SK-N-SH (cell line): ENCODE measurements at regions not wholly inside any gene's neighbourhood (a gene's known extent, or its start where the extent isn't known, plus 50 kb on each side); places are given as distances from the start of the nearest gene placed in this dataset.

Source experiments
- CTCF ChIA-PET: fragments of 300-600, 350-600 bp; formaldehyde crosslinking; extraction: SDS; loops from one replicate; lab custom pipeline; 2021; lab: Yijun Ruan, JAX
- POLR2A ChIA-PET: fragments of 350-600 bp; sonication (Branson Sonifier 250); formaldehyde crosslinking; extraction: SDS; loops from one replicate; lab custom pipeline; 2020; ENCODE audit warnings: antibody characterized with exemption, inconsistent platforms; lab: Yijun Ruan, JAX
- DNase-seq: peaks from one replicate; pipeline ENCODE4 v3.0.0; 2012
- H2AFZ ChIP-seq: fragments of 200-600 bp; sonication (generic); 2 replicates; pipeline ENCODE4 v1.8.1; 2016; ENCODE audit warnings: antibody characterized with exemption, mild to moderate bottlenecking, low read depth
- H3F3A ChIP-seq: fragments of 200-600 bp; sonication (generic); replicated peaks from 2 replicates; pipeline ENCODE3; 2016; ENCODE audit warnings: antibody characterized with exemption, mild to moderate bottlenecking; ENCODE audit not compliant: insufficient read depth
- H3K27ac ChIP-seq, 2 experiments: fragments of 200-500 bp in 1 of 2; fragments of 200-600 bp in 1 of 2; sonication (Bioruptor generic) in 1 of 2; sonication (generic), shearing (Covaris generic) in 1 of 2; 2 replicates each; pipeline versions ENCODE4 v1.5.1 to v1.6.1; 2014 to 2016; ENCODE audit warnings: low read depth in 2 of 2, inconsistent platforms in 1 of 2, low read length in 1 of 2, mild to moderate bottlenecking in 1 of 2, mixed read lengths in 1 of 2
- H3K27me3 ChIP-seq: fragments of 200-600 bp; sonication (generic), shearing (Covaris generic); 2 replicates; pipeline ENCODE4 v1.6.1; 2016; ENCODE audit warnings: mixed run types; ENCODE audit not compliant: insufficient read depth
- H3K36me3 ChIP-seq, 2 experiments: fragments of 200-500 bp in 1 of 2; fragments of 200-600 bp in 1 of 2; sonication (Bioruptor generic) in 1 of 2; sonication (generic) in 1 of 2; replicated peaks in 1 of 2; 2 replicates each; pipeline versions ENCODE3 to v1.5.1; 2014 to 2016; ENCODE audit warnings: low read length in 1 of 2, mild to moderate bottlenecking in 1 of 2; ENCODE audit not compliant: insufficient read depth in 2 of 2, control insufficient read depth in 1 of 2
- H3K4me1 ChIP-seq, 2 experiments: fragments of 200-500 bp in 1 of 2; fragments of 200-600 bp in 1 of 2; sonication (Bioruptor generic) in 1 of 2; sonication (generic), shearing (Covaris generic) in 1 of 2; 2 replicates each; pipeline versions ENCODE4 v1.5.1 to v1.6.1; 2014 to 2016; ENCODE audit warnings: low read depth in 1 of 2, low read length in 1 of 2, mixed run types in 1 of 2; ENCODE audit not compliant: insufficient read depth in 2 of 2, control insufficient read depth in 1 of 2
- H3K4me2 ChIP-seq: fragments of 200-600 bp; sonication (generic), shearing (Covaris generic); 2 replicates; pipeline ENCODE4 v1.6.1; 2017; ENCODE audit warnings: mixed run types
- H3K4me3 ChIP-seq, 2 experiments: fragments of 200-500 bp in 1 of 2; fragments of 200-600 bp in 1 of 2; sonication (Bioruptor generic) in 1 of 2; sonication (generic), shearing (Covaris generic) in 1 of 2; 2 replicates each; pipeline versions ENCODE4 v1.5.1 to v1.8.1; 2014 to 2016; ENCODE audit warnings: low read depth in 2 of 2, inconsistent platforms in 1 of 2, low read length in 1 of 2, mild to moderate bottlenecking in 1 of 2, mixed read lengths in 1 of 2, moderate library complexity in 1 of 2
- H3K79me2 ChIP-seq: fragments of 200-600 bp; sonication (generic); 2 replicates; pipeline ENCODE4 v1.8.1; 2017; ENCODE audit warnings: mild to moderate bottlenecking; ENCODE audit not compliant: insufficient read depth
- H3K9ac ChIP-seq: fragments of 200-600 bp; sonication (generic); 2 replicates; pipeline ENCODE4 v1.6.1; 2017; ENCODE audit warnings: mixed run types
- H3K9me2 ChIP-seq: fragments of 200-600 bp; sonication (generic); 2 replicates; pipeline ENCODE4 v1.6.1; 2017; ENCODE audit warnings: mixed run types
- H3K9me3 ChIP-seq: fragments of 200-600 bp; sonication (generic); 2 replicates; pipeline ENCODE4 v1.6.1; 2017; ENCODE audit warnings: mixed run types, mild to moderate bottlenecking, moderate library complexity
- H4K20me1 ChIP-seq: fragments of 200-600 bp; sonication (generic); 2 replicates; pipeline ENCODE4 v1.6.1; 2017; ENCODE audit warnings: mild to moderate bottlenecking, mixed run types; ENCODE audit not compliant: insufficient read depth
- CHD2 ChIP-seq: fragments of 150-350 bp; IDR thresholded peaks from 2 replicates; pipeline ENCODE4 v1.6.1; 2018; ENCODE audit warnings: low read length; ENCODE audit not compliant: partially characterized antibody
- FOSL2 ChIP-seq: IDR thresholded peaks from 2 replicates; pipeline ENCODE4 v1.4.0; 2012; ENCODE audit warnings: low read depth, mild to moderate bottlenecking, moderate library complexity, borderline replicate concordance
- FOXJ3 ChIP-seq: sonication (generic); formaldehyde crosslinking; IDR thresholded peaks from 2 replicates; pipeline ENCODE4 v1.5.1; 2020; ENCODE audit warnings: mild to moderate bottlenecking, missing genetic modification reagents
- FOXM1 ChIP-seq: IDR thresholded peaks from 2 replicates; pipeline ENCODE4 v1.4.0; 2012; ENCODE audit warnings: low read depth, mild to moderate bottlenecking
- JUND ChIP-seq: IDR thresholded peaks from 2 replicates; pipeline ENCODE4 v1.4.0; 2012
- MXI1 ChIP-seq: IDR thresholded peaks from 2 replicates; pipeline ENCODE4 v1.6.1; 2012; ENCODE audit warnings: mild to moderate bottlenecking, low read depth, low read length, improper control_type of control experiment
- NRF1 ChIP-seq: IDR thresholded peaks from 2 replicates; pipeline ENCODE4 v1.6.1; 2012; ENCODE audit warnings: low read depth, mild to moderate bottlenecking, low read length
- POLR2AphosphoS5 ChIP-seq: IDR thresholded peaks from 2 replicates; pipeline ENCODE4 v1.6.1; 2012; ENCODE audit warnings: low read depth, low read length
- RAD21 ChIP-seq: IDR thresholded peaks from 2 replicates; pipeline ENCODE4 v1.6.1; 2012; ENCODE audit warnings: mild to moderate bottlenecking, low read length
- RCOR1 ChIP-seq: fragments of 150-350 bp; IDR thresholded peaks from 2 replicates; pipeline ENCODE4 v1.6.1; 2017; ENCODE audit warnings: antibody characterized with exemption, low read length
- SMC3 ChIP-seq: IDR thresholded peaks from 2 replicates; pipeline ENCODE4 v1.6.1; 2012; ENCODE audit warnings: low read depth, low read length, improper control_type of control experiment
- TAF1 ChIP-seq: IDR thresholded peaks from 2 replicates; pipeline ENCODE4 v1.6.1; 2012; ENCODE audit warnings: low read depth, mild to moderate bottlenecking, low read length, moderate library complexity, borderline replicate concordance
- YY1 ChIP-seq: IDR thresholded peaks from 2 replicates; pipeline ENCODE4 v1.4.0; 2012; ENCODE audit warnings: low read depth, mild to moderate bottlenecking
- WGBS: methylation state at CpG from one replicate; pipeline ENCODE4 v1.1.6; 2017; ENCODE audit warnings: low lambda C conversion rate; 5-methylcytosine and 5-hydroxymethylcytosine counted together
- TF ChIP-seq, protein P1 (sequence below): fragments of 150-350 bp; IDR thresholded peaks from 2 replicates; pipeline ENCODE4 v1.6.1; 2017; ENCODE audit warnings: antibody characterized with exemption, low read length, low read depth, borderline replicate concordance
- TF ChIP-seq, protein P2 (sequence below): fragments of 150-350 bp; IDR thresholded peaks from 2 replicates; pipeline ENCODE4 v1.6.1; 2016; ENCODE audit warnings: mild to moderate bottlenecking, low read depth, low read length
- TF ChIP-seq, protein P3 (sequence below): IDR thresholded peaks from 2 replicates; pipeline ENCODE4 v1.4.0; 2012; ENCODE audit warnings: low read depth, borderline replicate concordance
- TF ChIP-seq, protein P4 (sequence below): fragments of 200-600 bp; sonication (generic); IDR thresholded peaks from 2 replicates; pipeline ENCODE4 v1.6.1; 2017; ENCODE audit warnings: antibody characterized with exemption, mild to moderate bottlenecking, moderate library complexity
- TF ChIP-seq, protein P5 (sequence below): IDR thresholded peaks from 2 replicates; pipeline ENCODE4 v1.4.0; 2012; ENCODE audit warnings: low read depth

DNA sequence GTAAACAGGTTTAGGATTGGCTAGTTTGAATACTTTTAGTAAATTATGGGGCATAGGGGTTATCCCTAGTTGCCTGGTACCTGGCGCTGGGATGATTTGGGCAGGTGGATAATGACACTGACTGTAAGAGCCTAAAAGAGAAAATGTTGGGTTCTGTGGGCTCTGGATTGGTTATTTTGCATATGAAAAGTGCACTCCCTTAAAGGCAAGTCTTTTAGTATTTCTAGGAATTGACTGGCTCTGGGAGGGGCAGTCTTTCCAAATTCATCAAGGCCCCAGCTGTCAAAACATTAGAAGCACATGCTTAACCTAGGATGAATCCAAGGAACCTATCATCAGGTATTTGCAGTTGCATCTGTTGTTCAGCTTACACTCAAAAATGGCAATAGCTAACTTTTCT lies 454.6 kb upstream of the SORCS1 start:
- H3K79me2 ChIP-seq: no peaks in the 10 kb centered on the region
- no peak overlapping the region for H3K4me2 ChIP-seq
- no peaks in the 10 kb centered on the region; a peak in 1 of 4 replicates for H3K4me1 ChIP-seq
- ChIA-PET POLR2A (no interaction called here), CTCF (no interaction called here)
- no peaks in the 10 kb centered on the region for H3K9me2 ChIP-seq
- H3K9me3 ChIP-seq: no peaks in the 10 kb centered on the region
- H3K9ac ChIP-seq: no peak overlapping the region
- no peak overlapping the region for H2AFZ ChIP-seq
- no peak for DNase-seq
- H4K20me1 ChIP-seq: no peaks in the 10 kb centered on the region
- no peaks in the 10 kb centered on the region for H3K36me3 ChIP-seq
- H3K27ac ChIP-seq: no peak overlapping the region
- WGBS: 85% methylated on average over 1 of the region's 1 CpG
- H3K4me3 ChIP-seq: no peak overlapping the region
- no peaks in the 10 kb centered on the region for H3K27me3 ChIP-seq
- TF ChIP-seq MXI1 (no peak), SMC3 (no peak), RCOR1 (no peak), NRF1 (no peak), TAF1 (no peak), RAD21 (no peak), FOXJ3 (CRISPR knock-in tag) (no peak), FOXM1 (no peak), CHD2 (no peak), FOSL2 (no peak), YY1 (no peak), JUND (no peak), POLR2AphosphoS5 (no peak)
- TF ChIP-seq, protein P1, sequence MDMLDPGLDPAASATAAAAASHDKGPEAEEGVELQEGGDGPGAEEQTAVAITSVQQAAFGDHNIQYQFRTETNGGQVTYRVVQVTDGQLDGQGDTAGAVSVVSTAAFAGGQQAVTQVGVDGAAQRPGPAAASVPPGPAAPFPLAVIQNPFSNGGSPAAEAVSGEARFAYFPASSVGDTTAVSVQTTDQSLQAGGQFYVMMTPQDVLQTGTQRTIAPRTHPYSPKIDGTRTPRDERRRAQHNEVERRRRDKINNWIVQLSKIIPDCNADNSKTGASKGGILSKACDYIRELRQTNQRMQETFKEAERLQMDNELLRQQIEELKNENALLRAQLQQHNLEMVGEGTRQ: no peak
- TF ChIP-seq, protein P2, sequence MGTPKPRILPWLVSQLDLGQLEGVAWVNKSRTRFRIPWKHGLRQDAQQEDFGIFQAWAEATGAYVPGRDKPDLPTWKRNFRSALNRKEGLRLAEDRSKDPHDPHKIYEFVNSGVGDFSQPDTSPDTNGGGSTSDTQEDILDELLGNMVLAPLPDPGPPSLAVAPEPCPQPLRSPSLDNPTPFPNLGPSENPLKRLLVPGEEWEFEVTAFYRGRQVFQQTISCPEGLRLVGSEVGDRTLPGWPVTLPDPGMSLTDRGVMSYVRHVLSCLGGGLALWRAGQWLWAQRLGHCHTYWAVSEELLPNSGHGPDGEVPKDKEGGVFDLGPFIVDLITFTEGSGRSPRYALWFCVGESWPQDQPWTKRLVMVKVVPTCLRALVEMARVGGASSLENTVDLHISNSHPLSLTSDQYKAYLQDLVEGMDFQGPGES: no peak
- TF ChIP-seq, protein P3, sequence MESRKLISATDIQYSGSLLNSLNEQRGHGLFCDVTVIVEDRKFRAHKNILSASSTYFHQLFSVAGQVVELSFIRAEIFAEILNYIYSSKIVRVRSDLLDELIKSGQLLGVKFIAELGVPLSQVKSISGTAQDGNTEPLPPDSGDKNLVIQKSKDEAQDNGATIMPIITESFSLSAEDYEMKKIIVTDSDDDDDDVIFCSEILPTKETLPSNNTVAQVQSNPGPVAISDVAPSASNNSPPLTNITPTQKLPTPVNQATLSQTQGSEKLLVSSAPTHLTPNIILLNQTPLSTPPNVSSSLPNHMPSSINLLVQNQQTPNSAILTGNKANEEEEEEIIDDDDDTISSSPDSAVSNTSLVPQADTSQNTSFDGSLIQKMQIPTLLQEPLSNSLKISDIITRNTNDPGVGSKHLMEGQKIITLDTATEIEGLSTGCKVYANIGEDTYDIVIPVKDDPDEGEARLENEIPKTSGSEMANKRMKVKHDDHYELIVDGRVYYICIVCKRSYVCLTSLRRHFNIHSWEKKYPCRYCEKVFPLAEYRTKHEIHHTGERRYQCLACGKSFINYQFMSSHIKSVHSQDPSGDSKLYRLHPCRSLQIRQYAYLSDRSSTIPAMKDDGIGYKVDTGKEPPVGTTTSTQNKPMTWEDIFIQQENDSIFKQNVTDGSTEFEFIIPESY: no peak
- TF ChIP-seq, protein P4, sequence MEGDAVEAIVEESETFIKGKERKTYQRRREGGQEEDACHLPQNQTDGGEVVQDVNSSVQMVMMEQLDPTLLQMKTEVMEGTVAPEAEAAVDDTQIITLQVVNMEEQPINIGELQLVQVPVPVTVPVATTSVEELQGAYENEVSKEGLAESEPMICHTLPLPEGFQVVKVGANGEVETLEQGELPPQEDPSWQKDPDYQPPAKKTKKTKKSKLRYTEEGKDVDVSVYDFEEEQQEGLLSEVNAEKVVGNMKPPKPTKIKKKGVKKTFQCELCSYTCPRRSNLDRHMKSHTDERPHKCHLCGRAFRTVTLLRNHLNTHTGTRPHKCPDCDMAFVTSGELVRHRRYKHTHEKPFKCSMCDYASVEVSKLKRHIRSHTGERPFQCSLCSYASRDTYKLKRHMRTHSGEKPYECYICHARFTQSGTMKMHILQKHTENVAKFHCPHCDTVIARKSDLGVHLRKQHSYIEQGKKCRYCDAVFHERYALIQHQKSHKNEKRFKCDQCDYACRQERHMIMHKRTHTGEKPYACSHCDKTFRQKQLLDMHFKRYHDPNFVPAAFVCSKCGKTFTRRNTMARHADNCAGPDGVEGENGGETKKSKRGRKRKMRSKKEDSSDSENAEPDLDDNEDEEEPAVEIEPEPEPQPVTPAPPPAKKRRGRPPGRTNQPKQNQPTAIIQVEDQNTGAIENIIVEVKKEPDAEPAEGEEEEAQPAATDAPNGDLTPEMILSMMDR: no peak
- TF ChIP-seq, protein P5, sequence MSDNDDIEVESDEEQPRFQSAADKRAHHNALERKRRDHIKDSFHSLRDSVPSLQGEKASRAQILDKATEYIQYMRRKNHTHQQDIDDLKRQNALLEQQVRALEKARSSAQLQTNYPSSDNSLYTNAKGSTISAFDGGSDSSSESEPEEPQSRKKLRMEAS: no peak
- H3F3A ChIP-seq: no peaks in the 10 kb centered on the region
